H9 (cell line): ENCODE measurements at regions not wholly inside any gene's neighbourhood (a gene's known extent, or its start where the extent isn't known, plus 50 kb on each side); places are given as distances from the start of the nearest gene placed in this dataset.

ENCODE experiments used
- DNase-seq: peaks from one replicate; pipeline ENCODE4 v3.0.0-alpha.2; 2017
- H2AFZ ChIP-seq: one replicate; pipeline ENCODE4 v1.6.1; 2013; ENCODE audit warnings: mild to moderate bottlenecking, low read length, control low read depth, moderate library complexity
- H2AK5ac ChIP-seq: 2 replicates; pipeline ENCODE4 v1.6.1; 2013; ENCODE audit warnings: low read length, control low read depth, mixed read lengths; ENCODE audit not compliant: insufficient read length
- H2BK120ac ChIP-seq: one replicate; pipeline ENCODE4 v1.6.1; 2013; ENCODE audit warnings: low read depth, mild to moderate bottlenecking, low read length, control low read depth, inconsistent platforms; ENCODE audit not compliant: poor library complexity, severe bottlenecking
- H2BK12ac ChIP-seq: 2 replicates; pipeline ENCODE4 v1.6.1; 2013; ENCODE audit warnings: low read length, control low read depth, mixed read lengths, low read depth; ENCODE audit not compliant: insufficient read length
- H2BK15ac ChIP-seq: 2 replicates; pipeline ENCODE4 v1.6.1; 2013; ENCODE audit warnings: low read depth, low read length, control low read depth
- H2BK20ac ChIP-seq: one replicate; pipeline ENCODE4 v1.6.1; 2013; ENCODE audit warnings: low read depth, mild to moderate bottlenecking, low read length, control low read depth, inconsistent platforms; ENCODE audit not compliant: poor library complexity, severe bottlenecking
- H2BK5ac ChIP-seq: 2 replicates; pipeline ENCODE4 v1.6.1; 2013; ENCODE audit warnings: low read length, control low read depth, mixed read lengths; ENCODE audit not compliant: insufficient read length
- H3K14ac ChIP-seq: 2 replicates; pipeline ENCODE4 v1.6.1; 2013; ENCODE audit warnings: low read length, control low read depth; ENCODE audit not compliant: insufficient read depth
- H3K18ac ChIP-seq: 2 replicates; pipeline ENCODE4 v1.6.1; 2013; ENCODE audit warnings: low read depth, mild to moderate bottlenecking, mixed read lengths, low read length, control low read depth; ENCODE audit not compliant: insufficient read length
- H3K23ac ChIP-seq: 2 replicates; pipeline ENCODE4 v1.6.1; 2013; ENCODE audit warnings: low read length, control low read depth, mixed read lengths, low read depth; ENCODE audit not compliant: insufficient read length
- H3K23me2 ChIP-seq: 2 replicates; pipeline ENCODE4 v1.6.1; 2013; ENCODE audit warnings: low read depth, mild to moderate bottlenecking, mixed read lengths, low read length, control low read depth; ENCODE audit not compliant: insufficient read length, poor library complexity, severe bottlenecking
- H3K27ac ChIP-seq: 2 replicates; pipeline ENCODE4 v1.5.1; 2013; ENCODE audit warnings: low read length, control low read depth, mixed read lengths, low read depth; ENCODE audit not compliant: insufficient read length
- H3K27me3 ChIP-seq: 2 replicates; pipeline ENCODE4 v1.6.1; 2013; ENCODE audit warnings: low read length, control low read depth, inconsistent platforms; ENCODE audit not compliant: insufficient read depth
- H3K4ac ChIP-seq: 2 replicates; pipeline ENCODE4 v1.6.1; 2013; ENCODE audit warnings: low read depth, mild to moderate bottlenecking, control low read depth, inconsistent platforms, low read length, moderate library complexity
- H3K4me1 ChIP-seq: 2 replicates; pipeline ENCODE4 v1.6.1; 2013; ENCODE audit warnings: low read length, control low read depth, inconsistent platforms; ENCODE audit not compliant: insufficient read depth
- H3K4me2 ChIP-seq: 2 replicates; pipeline ENCODE4 v1.6.1; 2013; ENCODE audit warnings: low read length, control low read depth, mixed read lengths; ENCODE audit not compliant: insufficient read length, insufficient read depth
- H3K56ac ChIP-seq: 2 replicates; pipeline ENCODE4 v1.6.1; 2013; ENCODE audit warnings: low read depth, mild to moderate bottlenecking, mixed read lengths, low read length, control low read depth; ENCODE audit not compliant: insufficient read length
- H3K79me1 ChIP-seq: 2 replicates; pipeline ENCODE4 v1.6.1; 2013; ENCODE audit warnings: low read depth, mild to moderate bottlenecking, moderate library complexity, low read length, control low read depth, inconsistent platforms; ENCODE audit not compliant: insufficient read depth, poor library complexity, severe bottlenecking
- H3K79me2 ChIP-seq: 2 replicates; pipeline ENCODE4 v1.6.1; 2013; ENCODE audit warnings: low read length, control low read depth, inconsistent platforms; ENCODE audit not compliant: insufficient read depth
- H3K9ac ChIP-seq: 2 replicates; pipeline ENCODE4 v1.6.1; 2013; ENCODE audit warnings: low read length, control low read depth, mixed read lengths; ENCODE audit not compliant: insufficient read length; ENCODE audit errors: extremely low read depth
- H3K9me3 ChIP-seq: one replicate; pipeline ENCODE4 v1.6.1; 2013; ENCODE audit warnings: low read depth, low read length, inconsistent platforms; ENCODE audit not compliant: control insufficient read depth
- H3T11ph ChIP-seq: one replicate; pipeline ENCODE4 v1.6.1; 2013; ENCODE audit warnings: mild to moderate bottlenecking, low read length, control low read depth, inconsistent platforms
- H4K20me1 ChIP-seq: one replicate; pipeline ENCODE4 v1.6.1; 2013; ENCODE audit not compliant: control insufficient read depth, insufficient read length, insufficient read depth
- H4K5ac ChIP-seq: 2 replicates; pipeline ENCODE4 v1.6.1; 2013; ENCODE audit warnings: low read depth, mild to moderate bottlenecking, mixed read lengths, low read length, control low read depth; ENCODE audit not compliant: insufficient read length
- H4K8ac ChIP-seq: replicated peaks from 2 replicates; pipeline ENCODE4 v1.6.1; 2013; ENCODE audit warnings: low read length, control low read depth, mixed read lengths, low read depth; ENCODE audit not compliant: insufficient read length
- H4K91ac ChIP-seq: 2 replicates; pipeline ENCODE4 v1.6.1; 2013; ENCODE audit warnings: low read depth, mild to moderate bottlenecking, moderate library complexity, mixed read lengths, low read length, control low read depth; ENCODE audit not compliant: insufficient read length
- H3K27ac Mint-ChIP-seq, 3 experiments: 2 replicates in 2 of 3; 3 replicates in 1 of 3; pipeline ENCODE4 v1.8.0; 2020 to 2021; ENCODE audit warnings: mixed read lengths in 3 of 3, mild to moderate bottlenecking in 1 of 3, moderate library complexity in 1 of 3
- H3K27me3 Mint-ChIP-seq: 2 replicates; pipeline ENCODE4 v1.8.0; 2021; ENCODE audit warnings: low read depth, mild to moderate bottlenecking, moderate library complexity, mixed read lengths
- H3K36me3 Mint-ChIP-seq, 3 experiments: 2 replicates in 2 of 3; 3 replicates in 1 of 3; pipeline ENCODE4 v1.8.0; 2020 to 2021; ENCODE audit warnings: low read depth in 3 of 3, mixed read lengths in 3 of 3; ENCODE audit not compliant: insufficient read depth in 1 of 3
- H3K4me1 Mint-ChIP-seq, 2 experiments: 2 replicates each; pipeline ENCODE4 v1.8.0; 2020; ENCODE audit warnings: mixed read lengths in 2 of 2
- H3K4me3 Mint-ChIP-seq, 2 experiments: 2 replicates in 1 of 2; 3 replicates in 1 of 2; pipeline ENCODE4 v1.8.0; 2020 to 2021; ENCODE audit warnings: mild to moderate bottlenecking in 2 of 2, mixed read lengths in 2 of 2, moderate library complexity in 1 of 2
- H3K9me3 Mint-ChIP-seq, 2 experiments: 2 replicates in 1 of 2; 3 replicates in 1 of 2; pipeline ENCODE4 v1.8.0; 2020; ENCODE audit warnings: mild to moderate bottlenecking in 2 of 2, mixed read lengths in 2 of 2, moderate library complexity in 1 of 2
- WGBS: extraction: QIAGEN DNeasy Blood & Tissue Kit; methylation state at CpG from one replicate; pipeline ENCODE4 v1.1.7; 2013; ENCODE audit warnings: missing lambda C conversion rate, low lambda C conversion rate, mixed read lengths; ENCODE audit not compliant: insufficient read length; ENCODE audit errors: extremely low coverage; 5-methylcytosine and 5-hydroxymethylcytosine counted together
- TF ChIP-seq, protein P1 (sequence below): fragments of 200-600 bp; sonication (generic); conservative IDR thresholded peaks from 3 replicates; pipeline ENCODE4 v1.8.0; 2021; ENCODE audit warnings: antibody characterized with exemption, mild to moderate bottlenecking

DNA sequence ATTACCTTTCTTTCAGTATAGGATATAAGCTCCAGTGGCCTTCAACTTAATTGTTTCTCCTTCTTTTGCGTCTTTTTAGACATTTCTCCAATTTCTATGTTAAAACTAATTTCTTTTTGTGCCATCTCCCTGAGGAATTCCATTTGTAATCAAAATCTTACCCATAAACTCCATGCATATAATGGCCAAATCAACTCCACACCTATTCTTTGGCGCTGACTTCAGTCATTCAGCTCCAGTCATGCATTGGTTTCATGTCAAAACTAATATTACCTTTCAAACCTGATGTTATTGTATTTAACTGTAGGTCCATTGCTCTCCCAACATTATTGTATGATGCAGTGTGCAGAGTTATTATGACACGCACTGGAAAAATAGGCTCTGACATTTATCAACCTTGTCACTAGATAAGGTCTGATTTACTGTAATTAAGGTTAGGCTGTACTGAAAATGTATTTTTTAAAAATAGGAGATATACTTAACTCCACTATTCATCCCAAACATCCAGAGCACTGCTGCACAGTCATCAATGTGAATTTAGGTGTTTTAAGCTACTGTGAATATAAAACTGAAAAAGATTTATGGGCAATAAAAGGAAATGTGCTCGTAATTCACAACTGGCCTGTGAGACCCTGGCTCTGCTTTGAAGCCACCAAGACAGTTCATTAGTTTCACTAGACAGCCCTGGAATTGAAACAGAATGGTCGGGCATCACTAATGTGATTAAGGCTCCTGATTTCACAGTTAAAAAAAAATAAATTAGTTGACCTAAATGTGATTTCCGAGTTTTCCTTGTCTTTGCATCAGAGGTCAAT lies 180.6 kb upstream of the GRIA4 start:
- peaks cover 0 to 1% of the 10 kb centered on the region in 2 experiments; a peak in 1 of 5 replicates for H3K9me3 Mint-ChIP-seq
- no peak overlapping the region for H2BK120ac ChIP-seq

More for the DNA sequence above, 180.6 kb upstream of the GRIA4 start:
- H3K79me1 ChIP-seq = no peaks in the 10 kb centered on the region
- no peaks in the 10 kb centered on the region for H3K36me3 Mint-ChIP-seq
- H3K4ac ChIP-seq = no peak overlapping the region
- H3K23me2 ChIP-seq = no peaks in the 10 kb centered on the region
- no peak overlapping the region for H4K8ac ChIP-seq
- no peak overlapping the region for H3K27ac ChIP-seq
- H3K27ac Mint-ChIP-seq = no peak overlapping the region; a peak in 1 of 7 replicates
- no peak overlapping the region for H3K18ac ChIP-seq
- no peaks in the 10 kb centered on the region for H3K27me3 Mint-ChIP-seq
- H3K23ac ChIP-seq = no peak overlapping the region
- H2AFZ ChIP-seq = no peak overlapping the region
- H3K4me1 ChIP-seq = no peaks in the 10 kb centered on the region
- no peaks in the 10 kb centered on the region for H3K27me3 ChIP-seq
- TF ChIP-seq, protein P1, sequence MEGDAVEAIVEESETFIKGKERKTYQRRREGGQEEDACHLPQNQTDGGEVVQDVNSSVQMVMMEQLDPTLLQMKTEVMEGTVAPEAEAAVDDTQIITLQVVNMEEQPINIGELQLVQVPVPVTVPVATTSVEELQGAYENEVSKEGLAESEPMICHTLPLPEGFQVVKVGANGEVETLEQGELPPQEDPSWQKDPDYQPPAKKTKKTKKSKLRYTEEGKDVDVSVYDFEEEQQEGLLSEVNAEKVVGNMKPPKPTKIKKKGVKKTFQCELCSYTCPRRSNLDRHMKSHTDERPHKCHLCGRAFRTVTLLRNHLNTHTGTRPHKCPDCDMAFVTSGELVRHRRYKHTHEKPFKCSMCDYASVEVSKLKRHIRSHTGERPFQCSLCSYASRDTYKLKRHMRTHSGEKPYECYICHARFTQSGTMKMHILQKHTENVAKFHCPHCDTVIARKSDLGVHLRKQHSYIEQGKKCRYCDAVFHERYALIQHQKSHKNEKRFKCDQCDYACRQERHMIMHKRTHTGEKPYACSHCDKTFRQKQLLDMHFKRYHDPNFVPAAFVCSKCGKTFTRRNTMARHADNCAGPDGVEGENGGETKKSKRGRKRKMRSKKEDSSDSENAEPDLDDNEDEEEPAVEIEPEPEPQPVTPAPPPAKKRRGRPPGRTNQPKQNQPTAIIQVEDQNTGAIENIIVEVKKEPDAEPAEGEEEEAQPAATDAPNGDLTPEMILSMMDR = no peak
- no CpG with 5 or more reads among the region's 6 CpGs for WGBS
- no peak overlapping the region for H2AK5ac ChIP-seq
- no peak overlapping the region for H3T11ph ChIP-seq
- no peak overlapping the region for H4K5ac ChIP-seq
- no peak overlapping the region for H3K4me2 ChIP-seq
- no peak overlapping the region for H3K9ac ChIP-seq
- no peaks in the 10 kb centered on the region for H4K20me1 ChIP-seq
- H3K79me2 ChIP-seq = no peaks in the 10 kb centered on the region
- H2BK20ac ChIP-seq = no peak overlapping the region
- H3K4me3 Mint-ChIP-seq = no peak overlapping the region
- no peak overlapping the region for H2BK5ac ChIP-seq
- no peak overlapping the region for H3K14ac ChIP-seq
- no peak overlapping the region for H3K56ac ChIP-seq
- no peak for DNase-seq
- H4K91ac ChIP-seq = no peak overlapping the region
- H2BK15ac ChIP-seq = no peak overlapping the region
- H3K4me1 Mint-ChIP-seq = no peaks in the 10 kb centered on the region
- no peak overlapping the region for H2BK12ac ChIP-seq
- no peaks in the 10 kb centered on the region for H3K9me3 ChIP-seq
